ENCODE measurements at regions not wholly inside any gene's neighbourhood (a gene's known extent, or its start where the extent isn't known, plus 50 kb on each side); places are given as distances from the start of the nearest gene placed in this dataset.

- TF ChIP-seq, protein P1, sequence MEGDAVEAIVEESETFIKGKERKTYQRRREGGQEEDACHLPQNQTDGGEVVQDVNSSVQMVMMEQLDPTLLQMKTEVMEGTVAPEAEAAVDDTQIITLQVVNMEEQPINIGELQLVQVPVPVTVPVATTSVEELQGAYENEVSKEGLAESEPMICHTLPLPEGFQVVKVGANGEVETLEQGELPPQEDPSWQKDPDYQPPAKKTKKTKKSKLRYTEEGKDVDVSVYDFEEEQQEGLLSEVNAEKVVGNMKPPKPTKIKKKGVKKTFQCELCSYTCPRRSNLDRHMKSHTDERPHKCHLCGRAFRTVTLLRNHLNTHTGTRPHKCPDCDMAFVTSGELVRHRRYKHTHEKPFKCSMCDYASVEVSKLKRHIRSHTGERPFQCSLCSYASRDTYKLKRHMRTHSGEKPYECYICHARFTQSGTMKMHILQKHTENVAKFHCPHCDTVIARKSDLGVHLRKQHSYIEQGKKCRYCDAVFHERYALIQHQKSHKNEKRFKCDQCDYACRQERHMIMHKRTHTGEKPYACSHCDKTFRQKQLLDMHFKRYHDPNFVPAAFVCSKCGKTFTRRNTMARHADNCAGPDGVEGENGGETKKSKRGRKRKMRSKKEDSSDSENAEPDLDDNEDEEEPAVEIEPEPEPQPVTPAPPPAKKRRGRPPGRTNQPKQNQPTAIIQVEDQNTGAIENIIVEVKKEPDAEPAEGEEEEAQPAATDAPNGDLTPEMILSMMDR (conservative IDR thresholded peaks at IDR 0.05; ENCODE audit: low read length), result no peak
- TF ChIP-seq EZH2phosphoT487 (IDR thresholded peaks at IDR 0.05; ENCODE audit: borderline replicate concordance), result no peak
- Histone ChIP-seq H2AFZ (ENCODE audit: low read length) (no peak overlapping the region), H4K20me1 (ENCODE audit: insufficient read depth, low read length, poor library complexity, severe bottlenecking) (no peaks in the 10 kb centered on the region), H3K4me2 (ENCODE audit: low read depth, low read length, poor library complexity, severe bottlenecking) (no peak overlapping the region), H3K36me3 (ENCODE audit: insufficient read depth, low read length) (no peaks in the 10 kb centered on the region), H3K9me3 (ENCODE audit: insufficient read depth, low read depth, low read length) (no peaks in the 10 kb centered on the region), H3K9me2 (replicated peaks; ENCODE audit: low read depth, low read length) (no peaks in the 10 kb centered on the region), H3K4me3 (ENCODE audit: low read length, poor library complexity, severe bottlenecking) (no peak overlapping the region), H3K9ac (ENCODE audit: low read depth, low read length, poor library complexity, severe bottlenecking) (no peak overlapping the region), H3F3A (ENCODE audit: low read depth) (no peaks in the 10 kb centered on the region), H3K27me3 (ENCODE audit: insufficient read depth, low read length, poor library complexity, severe bottlenecking) (no peaks in the 10 kb centered on the region), H3K4me1 (ENCODE audit: insufficient read depth, low read length, poor library complexity, severe bottlenecking) (no peaks in the 10 kb centered on the region), H3K79me2 (ENCODE audit: insufficient read depth, low read length) (no peaks in the 10 kb centered on the region)
Observed at GRCh38 chr17:79413611-79414010, 197.2 kb downstream of the RBFOX3 start.

DNA sequence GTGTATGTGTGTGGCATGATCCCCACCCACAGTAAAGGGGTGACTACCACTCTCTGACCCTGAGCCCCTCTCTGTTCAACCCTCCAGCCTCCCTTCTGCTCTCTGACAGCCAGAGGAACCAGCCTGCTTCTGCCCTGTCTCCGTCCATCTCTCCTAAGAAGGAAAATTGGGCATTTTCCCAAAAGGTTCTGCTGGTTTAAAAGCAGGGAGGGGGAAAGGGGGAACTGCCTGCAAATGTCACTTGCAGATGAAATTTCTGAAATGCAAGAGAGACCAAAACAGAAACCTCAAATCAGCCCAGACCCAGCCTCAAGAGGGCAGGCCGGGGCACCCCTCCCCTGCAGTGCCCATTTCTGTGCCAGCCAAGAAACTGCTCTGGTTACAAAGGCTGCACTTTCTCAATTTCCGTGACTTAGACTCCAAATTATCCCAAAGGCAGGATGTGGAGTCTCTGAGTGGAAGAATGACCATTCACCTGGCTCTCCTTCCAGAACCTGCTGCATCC lies 197.9 kb downstream of the RBFOX3 start:
- no peak overlapping the region for H3K4me2 ChIP-seq (ENCODE audit: low read depth, low read length, poor library complexity, severe bottlenecking)
- no peaks in the 10 kb centered on the region for H3F3A ChIP-seq (ENCODE audit: low read depth)
- no peaks in the 10 kb centered on the region for H3K27me3 ChIP-seq (ENCODE audit: insufficient read depth, low read length, poor library complexity, severe bottlenecking)
- no peaks in the 10 kb centered on the region for H3K4me1 ChIP-seq (ENCODE audit: insufficient read depth, low read length, poor library complexity, severe bottlenecking)
- H3K36me3 ChIP-seq (ENCODE audit: insufficient read depth, low read length), result no peaks in the 10 kb centered on the region
- TF ChIP-seq, protein P1 (conservative IDR thresholded peaks at IDR 0.05; ENCODE audit: low read length), result no peak
- no peak for TF ChIP-seq EZH2phosphoT487 (IDR thresholded peaks at IDR 0.05; ENCODE audit: borderline replicate concordance)
- H3K4me3 ChIP-seq (ENCODE audit: low read length, poor library complexity, severe bottlenecking), result no peak overlapping the region
- no peaks in the 10 kb centered on the region for H3K79me2 ChIP-seq (ENCODE audit: insufficient read depth, low read length)
- no peaks in the 10 kb centered on the region for H3K9me2 ChIP-seq (replicated peaks; ENCODE audit: low read depth, low read length)
- no peaks in the 10 kb centered on the region for H3K9me3 ChIP-seq (ENCODE audit: insufficient read depth, low read depth, low read length)
- H4K20me1 ChIP-seq (ENCODE audit: insufficient read depth, low read length, poor library complexity, severe bottlenecking), result no peaks in the 10 kb centered on the region
- H2AFZ ChIP-seq (ENCODE audit: low read length), result no peak overlapping the region
- H3K9ac ChIP-seq (ENCODE audit: low read depth, low read length, poor library complexity, severe bottlenecking), result no peak overlapping the region

- Histone ChIP-seq H3K9me3 (ENCODE audit: insufficient read depth, low read depth, low read length) (no peaks in the 10 kb centered on the region), H3F3A (ENCODE audit: low read depth) (no peaks in the 10 kb centered on the region), H3K4me1 (ENCODE audit: insufficient read depth, low read length, poor library complexity, severe bottlenecking) (no peaks in the 10 kb centered on the region), H3K4me2 (ENCODE audit: low read depth, low read length, poor library complexity, severe bottlenecking) (no peak overlapping the region), H3K9me2 (replicated peaks; ENCODE audit: low read depth, low read length) (no peaks in the 10 kb centered on the region), H3K27me3 (ENCODE audit: insufficient read depth, low read length, poor library complexity, severe bottlenecking) (no peaks in the 10 kb centered on the region), H2AFZ (ENCODE audit: low read length) (no peak overlapping the region), H3K79me2 (ENCODE audit: insufficient read depth, low read length) (no peaks in the 10 kb centered on the region), H3K36me3 (ENCODE audit: insufficient read depth, low read length) (no peaks in the 10 kb centered on the region), H4K20me1 (ENCODE audit: insufficient read depth, low read length, poor library complexity, severe bottlenecking) (no peaks in the 10 kb centered on the region), H3K4me3 (ENCODE audit: low read length, poor library complexity, severe bottlenecking) (no peak overlapping the region), H3K9ac (ENCODE audit: low read depth, low read length, poor library complexity, severe bottlenecking) (no peak overlapping the region)
- TF ChIP-seq EZH2phosphoT487 (IDR thresholded peaks at IDR 0.05; ENCODE audit: borderline replicate concordance), result no peak
- TF ChIP-seq, protein P1 (conservative IDR thresholded peaks at IDR 0.05; ENCODE audit: low read length), result no peak
Observed at GRCh38 chr17:79412110-79412509, 198.7 kb downstream of the RBFOX3 start.
